LoVo (cell line): ENCODE measurements at regions not wholly inside any gene's neighbourhood (a gene's known extent, or its start where the extent isn't known, plus 50 kb on each side); places are given as distances from the start of the nearest gene placed in this dataset.
"Not testable (repeated sequence)": the region's sequence is repeated elsewhere in the genome, so short reads cannot be mapped to it uniquely, and the experiment has no call there.

Experiments
- DNase-seq: peaks from one replicate; pipeline ENCODE4 v3.0.0-alpha.2; 2016; ENCODE audit warnings: low spot score

DNA sequence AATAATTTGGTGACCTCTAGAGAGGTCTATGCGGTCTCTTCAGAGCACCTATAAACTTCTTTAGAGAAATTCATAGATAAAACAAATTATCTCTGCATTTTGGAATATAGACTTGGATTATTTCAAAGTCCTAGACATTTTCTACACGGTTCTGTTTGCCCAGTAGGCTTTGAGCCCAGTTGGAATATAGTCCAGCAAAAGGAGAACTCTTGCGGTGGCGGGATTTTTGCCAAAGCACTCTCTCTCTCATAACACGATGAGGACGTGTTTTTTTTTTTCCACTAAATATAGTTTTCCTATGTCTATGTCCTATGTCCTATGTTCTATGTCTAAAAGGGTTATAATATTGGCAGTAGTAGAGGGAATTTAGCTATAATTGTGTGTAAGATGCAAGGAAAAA lies 164.9 kb upstream of the AGR3 start:
- no peak for DNase-seq

DNA sequence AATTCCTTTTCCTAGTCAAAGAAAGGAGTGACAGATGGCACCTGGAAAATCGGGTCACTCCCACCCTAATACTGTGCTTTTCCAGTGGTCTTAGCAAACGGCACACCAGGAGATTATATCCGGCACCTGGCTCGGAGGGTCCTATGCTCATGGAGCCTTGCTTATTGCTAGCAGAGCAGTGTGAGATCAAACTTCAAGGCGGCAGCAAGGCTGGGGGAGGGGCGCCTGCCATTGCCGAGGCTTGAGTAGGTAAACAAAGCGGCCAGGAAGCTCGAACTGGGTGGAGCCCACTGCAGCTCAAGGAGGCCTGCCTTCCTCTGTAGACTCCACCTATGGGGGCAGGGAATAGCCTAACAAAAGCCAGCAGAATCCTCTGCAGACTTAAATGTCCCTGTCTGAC lies 171.4 kb upstream of the AGR3 start:
- DNase-seq, result not testable (repeated sequence)

DNA sequence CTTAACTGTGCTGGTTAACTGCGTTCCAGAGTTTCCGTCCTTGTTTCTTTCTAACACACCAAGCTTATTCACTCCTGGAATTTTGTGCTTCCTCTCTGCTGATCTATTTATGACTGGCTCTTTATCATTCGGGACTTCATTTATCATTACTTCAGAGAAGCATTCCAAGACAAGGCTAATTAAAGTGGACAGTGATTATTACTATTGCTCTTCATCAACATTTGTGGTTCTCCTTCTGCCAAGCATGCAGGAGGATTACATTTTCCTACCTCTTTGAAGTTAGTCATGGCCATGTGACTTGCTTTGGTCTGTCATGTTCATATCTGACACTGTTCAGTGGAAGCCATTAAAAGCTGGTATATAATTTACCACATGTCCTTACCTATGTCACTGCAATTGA lies 172.4 kb upstream of the AGR3 start:
- no peak for DNase-seq

DNA sequence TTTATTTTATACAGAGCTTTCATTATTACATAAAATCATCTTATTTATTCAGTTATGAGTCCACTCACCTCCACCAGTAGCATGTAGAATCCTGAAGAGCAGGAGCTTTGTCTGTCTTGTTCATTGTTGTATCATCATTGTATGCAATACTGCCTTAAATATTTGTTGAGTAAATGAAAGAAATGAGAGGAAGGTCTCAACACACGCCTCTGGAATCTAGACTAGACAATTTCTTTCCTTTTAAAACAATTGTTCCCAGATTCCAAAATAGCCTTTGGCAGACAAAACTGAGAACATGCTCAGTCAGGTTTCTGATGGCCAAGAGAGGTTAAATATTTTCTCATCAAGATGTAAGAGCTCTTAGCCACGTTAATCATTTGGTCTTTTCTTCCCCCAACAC lies 173.1 kb upstream of the AGR3 start:
- DNase-seq, result no peak

DNA sequence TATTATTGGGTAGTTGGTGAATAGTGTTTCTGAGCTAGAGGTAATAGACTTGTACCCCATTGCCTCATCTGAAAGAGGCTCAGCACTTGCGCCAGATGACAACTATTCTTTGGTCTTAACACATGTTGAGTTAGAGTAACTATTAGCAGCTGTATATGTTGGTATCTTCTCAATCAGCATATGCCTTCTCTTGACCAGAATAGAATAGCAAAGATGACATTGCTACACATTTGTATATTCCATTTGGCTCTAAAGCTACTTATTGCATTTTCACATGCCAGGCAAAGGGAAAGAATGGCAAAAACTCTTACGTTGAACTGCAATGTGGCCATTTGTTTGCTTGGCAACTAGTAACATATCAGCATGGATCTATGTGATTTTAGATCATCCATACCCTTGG lies 173.8 kb upstream of the AGR3 start:
- no peak for DNase-seq

DNA sequence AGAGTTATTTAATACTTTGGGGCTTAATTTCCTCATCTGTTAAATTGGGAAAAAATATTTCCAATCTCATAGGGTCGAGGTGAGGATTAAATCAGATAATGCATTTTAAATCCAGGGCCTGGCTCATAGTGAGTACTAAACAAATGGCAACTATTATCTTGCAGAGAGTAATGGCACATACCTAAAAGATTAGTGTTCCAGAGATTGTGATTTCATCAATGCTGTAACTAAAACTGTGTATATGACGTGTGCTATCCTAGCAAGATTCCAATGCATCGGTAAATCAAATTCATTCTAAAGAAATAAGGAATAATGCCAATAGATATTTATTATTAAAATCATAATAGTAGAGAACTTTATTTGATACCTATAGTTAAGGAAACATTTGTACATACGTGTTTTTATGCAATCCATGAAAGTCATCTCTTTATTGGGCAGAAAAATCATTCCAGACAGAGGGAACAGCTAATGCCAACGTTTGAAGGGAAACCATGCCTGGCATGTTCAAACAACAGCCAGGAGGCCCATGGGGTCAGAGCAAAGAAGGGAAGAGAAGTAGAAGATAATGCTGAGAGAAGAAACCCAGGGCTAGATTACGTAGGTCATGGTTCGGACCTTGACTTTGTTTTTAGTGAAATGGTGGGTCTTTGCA lies 174.8 kb upstream of the AGR3 start:
- no peak for DNase-seq

DNA sequence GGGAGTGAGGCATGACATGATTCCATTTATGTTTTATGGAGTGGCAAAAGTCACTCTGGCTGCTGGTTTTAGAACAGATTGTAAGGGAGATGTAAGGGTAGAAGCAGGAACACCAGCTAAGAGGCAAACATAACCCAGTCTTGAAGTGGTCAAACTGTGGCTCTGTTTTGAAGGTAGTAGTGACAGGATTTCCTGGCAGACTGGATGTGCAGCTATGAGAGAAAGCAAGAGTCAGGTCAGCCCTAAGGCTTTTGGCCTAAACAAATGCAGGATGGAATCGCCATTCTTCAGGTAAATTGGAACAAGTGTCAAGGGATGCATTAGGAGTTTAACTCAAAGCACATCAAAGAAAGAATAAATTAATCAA lies 175.3 kb upstream of the AGR3 start:
- no peak for DNase-seq

DNA sequence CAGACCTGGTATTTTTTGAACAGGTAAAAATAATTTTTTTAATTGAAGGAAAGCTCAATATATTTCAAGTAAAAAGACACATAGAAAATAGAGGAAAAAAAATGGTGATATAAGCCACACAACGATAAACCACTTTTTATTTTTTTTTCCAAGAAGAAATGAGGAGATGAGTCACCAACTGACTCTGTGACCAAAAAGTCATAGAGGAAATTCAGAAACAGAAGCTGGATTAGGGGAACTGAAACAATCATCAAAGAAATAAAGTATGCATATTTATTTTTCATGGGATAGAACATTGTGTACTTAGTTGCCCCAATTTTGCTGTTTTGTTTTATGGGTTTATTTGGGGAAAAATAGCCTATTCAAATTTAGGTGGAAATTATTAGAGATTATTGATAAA lies 176.8 kb upstream of the AGR3 start:
- no peak for DNase-seq

DNA sequence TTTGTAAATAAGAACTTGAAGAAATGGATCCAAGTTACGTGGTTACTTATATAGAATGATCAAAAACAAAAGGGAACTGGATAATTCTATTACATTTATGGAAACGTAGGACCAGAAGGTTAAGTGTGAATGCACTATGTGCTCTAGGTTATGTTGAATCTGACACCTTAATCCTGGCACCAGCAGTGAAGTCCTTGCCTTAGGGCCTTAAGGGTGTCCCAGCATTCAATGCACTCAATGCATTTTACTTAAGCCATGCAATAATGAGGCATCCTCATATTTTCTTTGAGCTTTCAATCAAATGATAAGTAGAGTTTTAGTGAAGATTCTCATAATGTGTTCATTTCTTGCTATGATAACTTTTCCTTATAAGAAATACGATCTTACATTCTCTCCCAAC lies 178.3 kb upstream of the AGR3 start:
- no peak for DNase-seq

DNA sequence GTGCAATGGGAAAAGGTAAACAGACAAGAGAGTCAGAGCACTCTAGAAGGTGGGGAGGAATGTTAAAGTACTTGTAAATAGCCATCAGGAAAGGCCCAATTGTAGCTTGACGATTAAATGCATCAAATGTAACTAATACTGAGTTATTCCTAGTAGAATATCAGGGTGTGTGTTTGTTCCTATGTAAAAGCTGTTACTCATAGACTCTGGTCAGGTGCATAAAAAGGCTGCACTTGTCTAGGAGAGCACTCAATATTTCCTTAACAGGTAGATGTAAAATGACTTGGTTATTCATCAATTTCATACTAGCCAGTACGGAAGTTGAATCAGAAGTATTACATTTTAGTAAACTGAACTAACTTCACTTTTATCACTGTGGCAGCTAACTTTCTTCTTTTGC lies 179.7 kb upstream of the AGR3 start:
- no peak for DNase-seq

DNA sequence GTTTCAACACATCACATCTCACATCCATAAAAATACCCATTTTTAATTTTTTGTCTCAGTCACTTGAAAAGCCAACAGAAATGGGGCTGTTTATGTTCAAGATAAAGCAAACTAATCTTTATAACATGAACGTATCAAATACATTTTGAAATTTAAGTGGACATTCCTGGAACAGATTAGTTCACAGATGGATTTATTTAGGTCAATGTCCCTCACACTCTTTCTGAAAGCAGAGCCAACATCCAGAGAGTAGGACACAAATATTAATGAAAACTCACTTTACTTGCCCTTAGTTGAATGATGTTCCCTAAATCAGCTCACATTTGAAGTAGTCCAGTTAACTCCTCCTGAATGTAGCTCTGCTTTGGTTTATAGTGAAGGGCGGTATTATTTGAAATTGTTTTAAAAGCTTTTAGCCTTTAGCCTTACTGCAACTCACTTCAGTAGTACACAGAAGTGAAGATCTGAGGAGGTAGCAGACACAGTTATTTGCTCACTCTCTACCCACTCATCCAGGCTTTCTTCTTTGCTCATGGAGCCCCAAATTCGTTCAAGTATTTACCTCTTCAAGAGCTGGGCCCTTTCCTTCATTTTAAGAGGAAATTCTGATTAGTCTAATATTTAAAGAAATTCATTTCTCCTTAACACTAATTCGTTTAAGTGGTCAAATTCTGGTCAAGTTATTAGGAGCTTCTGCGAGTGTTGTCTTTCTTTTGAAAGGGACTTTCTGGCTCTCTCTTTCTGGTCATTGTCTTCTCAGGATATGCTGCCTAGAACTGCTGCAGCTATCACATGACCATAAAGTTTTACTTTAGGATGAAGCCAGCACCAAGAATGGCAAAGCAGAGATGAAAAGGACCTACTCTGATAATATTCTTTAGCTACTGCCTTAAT lies 180.6 kb upstream of the AGR3 start:
- DNase-seq, result no peak

DNA sequence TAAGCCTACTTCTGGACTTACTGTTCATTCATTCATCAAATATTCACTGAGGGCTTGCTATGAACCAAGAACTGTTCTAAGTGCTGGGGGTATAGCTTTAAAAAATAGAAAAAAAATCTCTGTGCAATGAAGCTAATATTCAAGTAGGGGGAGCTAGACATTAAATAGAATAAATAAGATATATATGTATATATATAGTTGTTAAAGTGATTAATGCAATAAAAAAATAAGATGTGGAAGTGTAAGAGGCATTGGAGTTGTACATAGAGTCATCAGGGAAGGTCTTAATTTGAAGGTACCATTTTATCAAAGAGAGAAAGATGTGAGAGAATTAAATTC lies 181.2 kb upstream of the AGR3 start:
- no peak for DNase-seq

DNA sequence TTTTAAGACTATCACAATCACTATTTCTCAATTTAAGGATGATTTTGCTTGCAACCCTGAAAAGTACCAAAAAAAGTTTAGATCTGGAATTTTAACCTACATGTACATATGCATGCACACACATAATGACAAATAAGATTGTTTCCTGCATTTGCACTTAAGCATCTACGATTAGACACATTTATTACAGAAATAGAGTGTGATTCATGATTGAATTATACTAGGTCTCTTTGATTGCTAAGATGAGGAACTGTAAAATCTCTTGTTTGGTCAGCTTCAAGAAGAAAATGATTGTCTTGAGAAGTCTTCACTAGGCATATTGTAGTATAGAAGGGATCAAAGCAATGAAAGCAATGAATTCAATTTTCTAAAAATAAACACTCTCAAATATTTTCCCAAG lies 185.9 kb upstream of the AGR3 start:
- no peak for DNase-seq

DNA sequence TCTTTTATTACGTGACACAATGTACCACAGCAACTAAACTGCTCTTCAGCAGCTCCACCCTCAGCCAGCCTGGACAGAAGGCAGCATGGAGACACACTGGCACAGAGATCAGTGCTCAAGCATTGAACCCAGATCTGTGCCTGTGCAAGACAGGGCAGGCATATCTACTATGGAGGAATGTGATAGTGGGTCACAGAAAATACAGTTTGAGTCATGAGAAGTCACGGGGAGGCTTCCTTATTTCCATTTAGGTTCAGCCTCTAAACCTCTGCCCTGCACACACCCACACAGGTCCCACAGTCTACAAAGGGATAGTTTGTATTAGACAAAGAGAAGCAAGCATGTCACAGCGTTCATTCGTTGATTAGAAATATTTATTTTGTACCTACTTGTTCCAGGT lies 187.4 kb upstream of the AGR3 start:
- no peak for DNase-seq

DNA sequence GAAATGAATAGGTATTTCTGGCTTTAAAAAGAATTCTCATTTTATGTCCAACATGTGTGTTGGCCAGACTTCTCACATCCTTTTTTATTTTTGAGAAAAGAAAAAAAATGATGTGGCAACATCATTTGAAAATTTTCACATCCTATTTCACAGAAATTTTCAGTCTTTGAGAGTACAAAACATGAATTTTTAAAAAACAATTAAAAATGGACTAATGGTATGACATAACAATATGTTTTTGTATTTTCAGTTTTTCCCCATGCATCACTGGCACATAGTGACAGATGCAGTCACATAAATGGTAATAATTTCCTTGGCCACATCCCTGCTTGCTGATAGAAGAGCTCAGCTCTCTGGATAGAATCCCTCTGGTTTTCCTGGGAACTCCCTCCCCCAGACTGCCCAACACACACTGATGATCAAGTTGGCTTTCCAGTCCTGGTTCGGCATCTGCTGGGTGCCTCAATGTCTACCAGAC lies 188.5 kb upstream of the AGR3 start:
- no peak for DNase-seq

DNA sequence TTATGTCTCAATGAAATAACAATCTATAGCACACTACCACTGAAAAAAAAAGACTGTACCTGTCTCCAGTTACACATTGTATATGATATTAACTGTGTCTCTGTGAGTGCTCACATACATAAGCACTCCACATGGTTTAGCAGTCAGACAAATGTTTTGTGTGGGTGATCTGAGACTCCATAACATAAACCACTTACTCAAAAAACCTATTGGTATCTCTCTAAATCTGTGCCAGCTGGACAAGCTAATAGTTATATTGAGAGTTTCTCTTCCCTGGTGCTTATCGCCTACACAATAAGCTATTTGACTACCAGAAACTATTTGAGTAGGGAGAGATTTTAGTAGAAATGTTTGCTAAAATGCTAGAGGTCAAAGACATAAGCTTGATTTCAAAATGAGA lies 190.1 kb upstream of the AGR3 start:
- DNase-seq, result no peak

DNA sequence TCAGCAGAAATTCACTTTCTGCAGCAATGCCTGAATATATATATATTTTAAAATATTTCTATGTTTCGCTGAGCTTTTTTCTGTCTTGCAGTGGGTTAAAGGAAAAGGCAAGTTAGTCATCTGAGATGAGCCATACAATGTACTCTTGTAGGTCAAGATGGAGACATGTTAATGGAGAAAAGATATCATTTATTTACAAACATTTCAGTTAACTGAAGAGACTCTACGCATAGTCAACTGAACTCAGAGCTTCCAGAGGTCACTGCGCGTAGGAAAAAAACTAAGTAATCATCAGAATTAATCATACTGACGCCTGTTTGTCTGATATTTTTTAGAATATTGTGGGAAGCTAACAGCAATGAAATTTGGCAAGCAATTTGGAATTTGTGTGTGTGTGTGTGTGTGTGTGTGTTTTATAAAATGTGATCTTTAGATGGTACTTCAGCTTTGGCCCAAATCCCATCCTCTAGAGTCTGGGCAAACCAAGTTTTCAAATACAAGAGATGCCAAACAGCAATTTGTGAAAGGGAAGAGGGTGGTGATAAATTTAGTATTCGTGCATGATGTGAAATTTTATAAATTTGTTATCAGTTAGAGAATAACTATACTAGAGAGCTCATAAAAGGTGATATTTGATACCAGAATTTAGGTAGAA lies 193.9 kb upstream of the AGR3 start:
- DNase-seq, result no peak

DNA sequence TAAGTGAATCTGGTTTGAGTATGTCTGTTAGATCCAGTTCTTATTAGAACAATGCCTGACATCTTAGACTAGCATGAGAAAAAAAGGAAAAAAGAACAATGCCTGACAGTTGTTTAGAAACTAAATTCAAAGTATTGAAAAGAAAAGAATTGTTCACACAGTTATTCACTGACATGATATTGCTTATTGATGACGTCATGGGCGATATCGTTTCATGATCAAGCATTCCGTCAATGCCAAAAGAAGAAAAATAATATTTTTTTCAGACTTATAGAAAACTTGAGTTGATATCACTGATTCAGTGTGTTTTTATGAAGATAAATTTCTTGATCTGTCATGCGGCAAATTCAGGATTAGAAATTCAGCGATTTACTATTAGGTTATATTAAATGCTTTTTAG lies 196.5 kb upstream of the AGR3 start:
- no peak for DNase-seq

DNA sequence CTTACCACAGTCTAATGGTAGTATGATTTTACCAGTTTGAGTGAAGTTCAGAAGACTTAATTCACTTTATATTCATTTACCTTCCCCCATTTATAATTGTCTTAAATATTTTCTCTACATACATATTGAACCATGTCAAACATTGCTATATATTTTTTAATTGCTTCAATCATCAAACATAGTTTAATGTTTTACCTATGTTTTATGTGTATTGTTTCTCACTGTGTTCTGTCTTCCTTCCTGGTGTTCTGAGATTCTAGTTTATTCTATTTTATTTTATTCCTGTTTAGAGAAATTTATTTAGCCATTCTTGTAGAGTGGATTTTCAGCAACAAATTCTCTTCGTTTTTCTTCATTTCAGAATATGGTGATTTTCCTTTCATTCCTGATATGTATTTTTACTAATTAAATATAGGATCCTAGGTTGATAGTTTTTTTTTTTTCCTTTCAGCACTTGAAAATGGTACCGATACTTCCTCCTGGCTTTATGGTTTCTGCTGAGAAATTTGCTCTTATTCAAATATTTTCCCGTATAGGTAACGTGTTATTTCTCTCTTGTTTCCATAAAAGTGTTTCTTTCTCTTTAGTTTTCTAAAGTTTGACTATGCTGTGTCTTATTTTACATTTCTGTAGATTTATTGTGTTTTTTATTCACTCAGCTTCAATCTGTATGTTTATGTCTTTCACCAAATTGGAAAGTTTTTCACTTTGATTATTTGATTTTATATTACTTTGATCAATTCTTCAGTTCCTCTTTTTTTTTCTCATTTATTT lies 201.8 kb upstream of the AGR3 start:
- no peak for DNase-seq

DNA sequence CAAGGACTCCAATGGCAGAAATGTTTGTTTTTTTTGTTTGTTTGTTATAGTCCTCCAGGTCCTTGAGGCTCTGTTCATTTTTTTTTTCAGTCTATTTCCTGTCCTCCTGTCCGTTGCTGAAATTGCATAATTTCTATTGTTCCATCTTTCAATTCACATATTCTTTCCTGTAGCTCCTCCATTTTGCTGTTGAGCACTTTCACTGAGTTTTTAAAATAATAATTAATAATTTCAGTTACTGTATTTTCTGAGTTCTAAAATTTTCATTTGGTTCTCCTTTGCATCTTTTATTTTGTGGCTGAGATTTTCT lies 202.3 kb upstream of the AGR3 start:
- DNase-seq, result no peak

DNA sequence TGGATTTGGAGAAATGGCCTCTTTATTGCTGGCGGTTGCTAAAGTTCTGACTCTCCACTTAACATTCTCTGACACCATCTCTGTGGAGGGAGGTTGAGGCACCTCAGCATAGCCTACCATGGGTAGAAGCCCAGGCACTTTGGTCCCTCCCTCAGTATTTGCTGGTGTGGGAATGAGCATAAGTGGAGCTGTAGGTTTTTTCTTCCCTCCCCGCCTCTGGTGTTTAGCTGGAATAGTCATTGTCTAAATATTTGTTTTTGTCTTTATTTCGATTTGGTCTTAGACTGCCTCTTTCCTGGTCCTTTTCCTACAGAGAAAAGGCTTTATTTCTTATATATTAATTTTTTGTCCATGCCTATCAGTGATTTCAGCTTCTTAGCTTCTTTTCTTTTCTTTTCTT lies 203.4 kb upstream of the AGR3 start:
- DNase-seq, result no peak

DNA sequence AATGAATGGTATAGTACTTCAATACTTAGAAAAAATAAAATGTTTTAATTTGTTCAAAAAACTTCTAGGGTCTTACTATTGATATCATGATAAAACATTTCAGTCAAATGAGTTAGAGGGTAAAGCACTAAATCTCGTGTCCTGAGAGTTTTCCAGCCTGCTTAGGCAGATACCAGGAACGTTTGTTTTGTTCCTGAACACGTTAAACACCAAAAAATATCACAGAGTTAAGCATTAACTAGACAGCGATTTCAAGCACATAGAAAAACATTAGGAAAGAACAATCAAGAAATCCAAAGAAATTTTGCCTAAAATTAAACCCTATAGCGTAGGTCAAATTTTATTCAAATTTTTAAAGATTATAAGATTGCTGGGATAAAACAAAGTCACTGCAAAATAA lies 204.6 kb upstream of the AGR3 start:
- no peak for DNase-seq

DNA sequence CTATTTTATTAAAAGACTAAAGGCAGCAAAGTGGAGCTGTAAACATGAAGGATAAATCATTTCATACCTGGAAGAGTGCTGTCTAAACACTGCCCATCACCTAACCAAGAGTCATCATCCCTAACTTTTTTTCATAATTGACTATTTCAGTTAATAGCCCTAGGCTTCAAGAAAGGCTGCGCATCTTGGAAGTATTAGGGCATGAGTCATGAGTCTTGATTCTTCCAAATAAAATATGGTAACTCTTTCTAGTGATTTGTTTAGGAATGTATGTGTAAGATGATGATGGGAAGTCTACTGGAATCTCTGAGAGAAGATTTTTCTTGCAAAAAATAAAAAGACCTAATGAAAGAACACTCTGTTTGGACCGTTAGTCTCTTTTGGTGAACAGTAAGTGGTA lies 207.7 kb upstream of the AHR start:
- no peak for DNase-seq
